CD4-positive, alpha-beta T cell treated with Interleukin-15 for 4 hours (primary cell): ENCODE measurements at regions not wholly inside any gene's neighbourhood (a gene's known extent, or its start where the extent isn't known, plus 50 kb on each side); places are given as distances from the start of the nearest gene placed in this dataset.

Source experiments
- DNase-seq: peaks from one replicate; pipeline ENCODE4 v3.0.0-alpha.2; 2020; ENCODE audit warnings: low spot score

- DNase-seq, result no peak
Measured at GRCh38 chr10:61188101-61188500, 244.1 kb upstream of the RHOBTB1 start.

GRCh38 chr10:61187601-61188000 is 243.6 kb upstream of the RHOBTB1 start:
- no peak for DNase-seq

GRCh38 chr10:61186408-61186807 is 242.4 kb upstream of the RHOBTB1 start:
- DNase-seq, result no peak

GRCh38 chr10:61184429-61184828 is 240.4 kb upstream of the RHOBTB1 start:
- no peak for DNase-seq

GRCh38 chr10:61183967-61184366 is 240.0 kb upstream of the RHOBTB1 start:
- no peak for DNase-seq

- no peak for DNase-seq
Measured at GRCh38 chr10:61181832-61182231, 237.8 kb upstream of the RHOBTB1 start.

- no peak for DNase-seq
Measured at GRCh38 chr10:61179771-61180170, 235.8 kb upstream of the RHOBTB1 start.

GRCh38 chr10:61176424-61176823 is 232.4 kb upstream of the RHOBTB1 start:
- DNase-seq, result no peak

GRCh38 chr10:61175316-61175715 is 231.3 kb upstream of the RHOBTB1 start:
- DNase-seq, result no peak

- no peak for DNase-seq
Measured at GRCh38 chr10:61173450-61173849, 229.5 kb upstream of the RHOBTB1 start.

- DNase-seq, result no peak
Measured at GRCh38 chr10:61172182-61172926, 228.4 kb upstream of the RHOBTB1 start.

GRCh38 chr10:61170594-61170993 is 226.6 kb upstream of the RHOBTB1 start:
- no peak for DNase-seq

GRCh38 chr10:61169294-61169693 is 225.3 kb upstream of the RHOBTB1 start:
- no peak for DNase-seq

GRCh38 chr10:61166489-61166888 is 222.5 kb upstream of the RHOBTB1 start:
- no peak for DNase-seq

- DNase-seq, result no peak
Measured at GRCh38 chr10:61166065-61166464, 222.1 kb upstream of the RHOBTB1 start.

- no peak for DNase-seq
Measured at GRCh38 chr10:61164458-61165160, 220.6 kb upstream of the RHOBTB1 start.

GRCh38 chr10:61163403-61163802 is 219.4 kb upstream of the RHOBTB1 start:
- no peak for DNase-seq

GRCh38 chr10:61160253-61160652 is 216.3 kb upstream of the RHOBTB1 start:
- DNase-seq, result no peak

GRCh38 chr10:61159253-61159652 is 215.3 kb upstream of the RHOBTB1 start:
- DNase-seq, result no peak

GRCh38 chr10:61157182-61157581 is 213.2 kb upstream of the RHOBTB1 start:
- DNase-seq, result no peak

- no peak for DNase-seq
Measured at GRCh38 chr10:61153771-61154170, 209.8 kb upstream of the RHOBTB1 start.

GRCh38 chr10:61151059-61151458 is 207.1 kb upstream of the RHOBTB1 start:
- no peak for DNase-seq

- no peak for DNase-seq
Measured at GRCh38 chr10:61148451-61148850, 204.5 kb upstream of the RHOBTB1 start.

GRCh38 chr10:61142987-61143386 is 199.0 kb upstream of the RHOBTB1 start:
- no peak for DNase-seq
